DMS 273 (cell line): ENCODE measurements at regions not wholly inside any gene's neighbourhood (a gene's known extent, or its start where the extent isn't known, plus 50 kb on each side); places are given as distances from the start of the nearest gene placed in this dataset.

ENCODE experiments used
- DNase-seq: peaks from one replicate; lab custom pipeline; 2025; ENCODE audit not compliant: unreplicated experiment; lab: John Stamatoyannopoulos, UW

DNA sequence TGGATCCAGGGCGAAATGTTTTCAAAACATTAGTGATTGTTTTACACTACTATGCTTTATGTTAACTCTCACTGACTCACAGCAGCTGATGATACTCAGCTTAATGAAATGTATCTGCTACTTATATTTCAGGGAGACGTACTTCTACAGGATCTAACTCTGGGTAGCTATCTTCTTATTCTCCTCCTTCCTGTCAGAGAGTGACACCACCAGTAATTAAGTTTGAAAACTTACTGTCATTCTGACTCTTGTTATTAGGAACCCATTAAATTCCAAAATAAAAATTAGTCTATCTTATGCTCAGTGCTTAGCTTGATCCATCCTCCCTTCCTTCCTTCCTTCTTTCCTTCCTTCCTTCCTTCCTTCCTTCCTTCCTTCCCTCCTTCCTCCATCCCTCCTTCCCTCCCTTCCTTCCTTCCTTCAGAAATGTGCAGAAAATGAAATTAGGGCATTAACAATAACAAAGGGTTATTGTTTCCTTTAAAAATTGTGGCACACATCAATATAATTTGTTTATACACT is 441.1 kb downstream of the MEIS1 start:
- DNase-seq: no peak

DNA sequence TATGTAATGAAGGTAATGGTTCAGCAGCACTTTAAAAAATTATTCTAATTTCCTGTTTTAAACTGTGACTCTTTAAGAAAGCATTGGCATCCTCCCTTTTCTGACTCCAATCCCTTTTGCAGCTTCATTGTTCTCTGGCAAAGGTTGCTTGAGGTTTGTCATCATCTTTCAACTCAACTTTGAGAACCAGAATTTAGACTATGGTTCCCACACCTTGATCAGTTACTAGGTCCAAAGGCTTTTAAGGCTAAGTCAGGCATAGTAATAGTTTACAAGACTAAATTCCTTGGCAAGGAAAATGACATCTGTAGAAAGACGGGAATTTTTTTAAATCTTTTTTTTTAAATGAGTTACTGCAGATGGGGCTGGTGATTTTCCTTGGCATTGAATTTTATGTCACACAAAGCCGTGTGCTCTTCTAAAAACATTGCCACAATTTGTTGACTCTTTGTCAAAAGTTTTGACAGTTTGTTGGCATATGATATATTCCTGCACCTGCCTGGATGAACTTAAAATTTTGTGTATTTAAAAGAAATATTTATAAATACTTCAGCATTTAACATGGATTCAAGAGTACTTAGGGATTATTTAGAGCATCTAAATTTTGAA is 451.0 kb downstream of the MEIS1 start:
- DNase-seq: no peak

DNA sequence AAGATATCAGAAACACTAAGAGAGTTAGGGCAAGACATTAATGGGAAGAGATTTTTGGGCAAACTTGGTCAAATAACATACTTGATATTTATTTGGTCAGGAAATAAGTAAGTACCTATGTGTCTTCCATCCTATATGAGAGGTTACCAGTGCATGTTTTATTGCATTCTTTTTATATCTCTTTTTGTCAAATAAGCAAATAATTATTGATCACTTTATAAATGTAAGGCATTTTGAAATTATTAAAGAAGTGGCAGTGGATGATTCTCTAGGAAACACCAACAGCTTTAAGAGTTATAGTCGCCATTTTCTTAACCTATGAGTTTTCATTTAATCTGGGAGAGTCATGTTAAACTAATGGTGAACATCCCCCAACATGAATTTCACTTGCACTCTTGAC is 453.3 kb downstream of the MEIS1 start:
- no peak for DNase-seq

DNA sequence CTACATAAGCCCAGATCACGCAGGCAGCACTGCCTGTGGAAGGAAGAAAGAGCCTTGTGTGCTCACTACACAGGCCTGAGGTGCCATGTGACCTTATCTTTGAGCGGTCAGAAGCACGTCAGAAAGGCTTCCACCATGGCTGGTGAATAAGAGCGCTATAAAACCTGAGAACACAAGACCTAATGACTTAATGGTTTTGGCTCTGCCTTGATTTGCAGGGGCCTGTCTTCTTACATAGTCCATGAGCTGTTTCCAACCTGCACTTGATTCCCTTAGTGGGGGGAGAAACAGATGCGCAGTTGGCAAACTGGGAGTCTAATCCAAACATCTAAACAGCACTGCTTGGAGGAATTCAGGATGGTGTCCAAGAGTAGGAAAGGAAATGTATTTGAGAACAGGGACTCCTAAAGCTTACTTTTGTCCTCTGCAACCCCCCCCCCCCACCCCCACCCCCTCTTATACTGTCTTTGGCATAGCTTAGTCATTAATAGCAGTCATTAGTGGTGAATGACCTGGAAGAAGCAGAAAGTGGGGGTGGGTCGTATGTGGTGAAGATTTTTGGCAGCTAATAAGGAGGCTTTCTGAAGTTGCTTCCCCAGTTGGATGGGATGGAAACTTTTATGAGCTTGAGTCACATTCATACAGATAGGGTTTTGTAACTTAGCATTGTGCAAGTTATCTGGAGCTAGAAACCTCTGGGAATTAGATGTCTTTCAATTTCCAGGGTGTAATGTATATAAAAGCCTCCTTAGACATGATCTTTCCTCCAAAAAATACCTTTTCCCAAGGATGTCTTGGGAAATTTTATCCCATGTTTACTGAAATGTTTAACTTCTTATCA is 454.1 kb downstream of the MEIS1 start:
- peak; percentile 38 for DNase-seq

DNA sequence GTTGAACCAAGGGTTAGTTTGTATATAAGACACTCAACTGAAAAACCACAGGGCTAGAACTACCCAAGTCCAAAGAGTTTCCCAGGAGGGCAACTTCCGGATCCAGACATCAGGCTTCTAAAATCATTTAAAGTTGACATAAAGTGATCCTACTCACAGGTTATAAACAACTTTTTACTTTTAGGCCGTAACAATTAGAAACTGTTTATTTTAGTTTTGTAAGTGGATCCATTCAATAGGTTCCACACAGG is 454.6 kb downstream of the MEIS1 start:
- no peak for DNase-seq

DNA sequence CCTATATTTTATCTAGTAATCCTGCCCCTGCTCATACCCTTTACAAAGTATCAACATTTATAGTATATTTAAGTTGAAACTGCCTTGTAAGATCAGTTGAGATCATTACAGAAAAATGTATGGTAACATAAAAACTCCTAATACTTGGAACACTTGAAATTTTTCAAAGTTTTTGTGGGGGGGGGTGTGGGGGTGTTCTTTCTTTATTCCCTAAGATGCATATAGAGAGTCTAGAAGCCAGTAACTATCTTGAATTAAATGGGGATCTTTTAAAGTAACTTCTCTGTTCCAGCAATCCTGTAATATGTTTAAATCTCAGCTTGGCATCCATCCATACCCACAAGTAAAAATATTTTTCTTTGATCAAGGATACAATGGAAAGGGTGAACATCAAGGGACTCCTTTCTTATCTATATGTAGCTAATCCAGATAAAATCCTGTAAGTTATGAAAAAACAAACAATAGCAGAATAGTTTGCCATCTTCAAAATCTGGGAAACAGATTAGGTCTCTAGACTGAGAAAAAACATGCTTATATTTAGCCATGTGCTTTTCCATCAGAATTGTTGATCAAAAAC is 455.3 kb downstream of the MEIS1 start:
- no peak for DNase-seq

DNA sequence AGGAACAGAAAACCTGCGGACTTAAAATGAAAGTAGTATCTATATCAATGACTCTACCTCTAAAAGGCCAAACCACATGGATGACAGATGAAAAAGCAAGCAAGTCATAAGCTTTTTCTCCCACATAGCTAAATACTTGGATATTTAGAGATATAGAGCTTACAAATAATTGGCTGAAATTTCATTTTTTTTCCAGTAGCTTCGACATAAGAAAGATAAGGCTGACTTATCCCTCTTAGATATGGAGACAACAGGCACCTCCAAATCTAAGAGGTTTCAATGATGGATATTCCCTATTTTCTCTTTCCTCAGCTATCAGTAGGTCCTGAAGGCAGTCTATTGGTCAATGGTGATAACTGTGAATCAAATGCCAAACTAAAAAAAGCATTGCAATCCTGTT is 460.3 kb downstream of the MEIS1 start:
- DNase-seq: no peak

DNA sequence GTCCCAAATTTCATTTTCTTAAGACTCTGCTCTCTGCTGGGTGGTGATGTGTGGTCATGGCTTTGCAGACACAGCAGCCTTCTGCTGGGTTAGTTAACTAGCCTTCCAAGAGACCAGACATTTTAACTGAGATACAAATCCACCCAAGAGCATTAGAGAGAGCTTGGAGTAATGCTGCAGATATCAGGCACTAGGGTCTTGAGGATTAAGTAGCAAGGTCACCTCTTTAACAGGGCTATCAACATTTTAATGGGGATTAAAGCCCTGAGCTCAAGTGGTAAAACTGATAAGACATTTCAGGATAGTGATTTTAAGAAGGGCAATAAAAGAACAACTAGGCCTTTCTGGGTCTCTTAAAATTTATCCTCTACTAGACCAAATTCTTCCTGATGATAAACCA is 461.2 kb downstream of the MEIS1 start:
- no peak for DNase-seq

DNA sequence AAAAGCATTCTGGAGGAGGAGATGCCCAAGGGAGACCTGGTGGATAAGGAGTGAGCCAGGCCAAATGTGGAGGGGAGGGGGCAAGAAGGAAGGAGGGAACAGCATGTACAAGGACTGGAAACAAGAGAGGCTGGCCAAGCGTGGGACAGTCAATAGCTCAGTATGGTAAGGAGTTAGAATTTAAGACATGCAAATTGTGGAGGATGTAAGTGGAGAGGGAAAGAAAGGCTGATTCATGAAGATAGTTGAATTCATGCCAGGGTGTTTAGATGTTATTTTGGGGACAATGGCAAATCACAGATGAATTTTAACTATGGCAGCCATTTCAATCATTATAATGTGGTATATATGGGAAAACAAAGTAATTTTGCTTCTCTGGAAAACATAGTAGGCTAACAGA is 462.3 kb downstream of the MEIS1 start:
- DNase-seq: no peak

DNA sequence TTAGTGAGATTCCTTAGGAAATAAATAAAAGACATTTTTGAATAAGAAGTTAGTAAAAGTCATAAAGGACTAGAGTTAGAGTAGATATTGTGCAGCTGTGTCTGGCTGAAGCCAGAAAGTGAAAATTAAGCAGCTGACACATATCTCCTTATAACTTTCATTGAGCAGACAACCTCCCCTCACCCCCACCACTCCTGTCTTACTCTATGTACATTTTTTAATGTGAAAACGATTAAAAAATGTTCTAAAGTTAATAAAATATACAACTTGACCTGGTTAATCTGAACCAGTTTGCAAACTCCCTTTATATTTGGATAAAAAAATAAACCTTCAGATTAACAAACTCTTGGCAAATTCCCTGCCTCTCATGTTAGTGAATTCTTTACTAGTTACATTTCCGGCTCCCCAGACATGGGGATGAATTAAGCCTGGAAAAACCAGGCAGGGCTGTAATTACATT is 462.8 kb downstream of the MEIS1 start:
- DNase-seq: no peak

DNA sequence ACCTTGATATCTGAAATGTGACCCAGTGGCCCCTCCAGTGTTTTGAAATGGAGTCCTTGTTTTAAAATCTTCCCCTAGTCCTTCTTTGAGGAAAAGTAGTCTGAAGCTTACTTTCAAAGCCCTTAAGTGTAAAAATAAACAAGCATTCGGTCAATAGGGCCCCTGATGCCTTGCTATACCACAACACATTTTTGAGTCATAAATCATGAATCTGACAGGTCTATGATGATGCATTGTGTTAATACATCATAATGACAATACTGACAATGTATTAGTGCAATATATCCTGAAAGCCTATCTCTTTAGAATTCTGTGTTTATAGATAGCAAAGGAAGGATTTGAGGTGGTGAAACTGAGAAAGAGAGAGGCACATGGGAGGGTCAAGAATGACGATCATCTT is 464.2 kb downstream of the MEIS1 start:
- DNase-seq: no peak

DNA sequence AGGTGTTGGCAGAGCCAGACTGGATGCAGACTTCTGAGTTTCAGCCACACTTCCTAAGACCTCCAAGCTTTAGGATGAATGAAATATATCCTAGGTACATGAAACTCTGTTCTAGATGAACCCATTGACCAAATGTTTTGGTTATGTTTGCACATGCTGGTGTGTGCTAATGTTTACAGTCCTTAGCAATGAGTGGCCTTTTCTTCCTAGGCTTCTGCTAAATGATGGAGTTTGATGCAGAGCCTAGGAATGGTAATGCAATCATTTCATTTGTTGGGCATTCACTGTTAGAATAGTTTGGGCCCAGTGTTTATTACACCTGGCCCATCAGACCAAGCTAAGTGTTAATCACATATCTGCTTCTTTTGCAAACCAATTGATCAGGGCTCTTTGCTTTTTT is 464.7 kb downstream of the MEIS1 start:
- DNase-seq: no peak

DNA sequence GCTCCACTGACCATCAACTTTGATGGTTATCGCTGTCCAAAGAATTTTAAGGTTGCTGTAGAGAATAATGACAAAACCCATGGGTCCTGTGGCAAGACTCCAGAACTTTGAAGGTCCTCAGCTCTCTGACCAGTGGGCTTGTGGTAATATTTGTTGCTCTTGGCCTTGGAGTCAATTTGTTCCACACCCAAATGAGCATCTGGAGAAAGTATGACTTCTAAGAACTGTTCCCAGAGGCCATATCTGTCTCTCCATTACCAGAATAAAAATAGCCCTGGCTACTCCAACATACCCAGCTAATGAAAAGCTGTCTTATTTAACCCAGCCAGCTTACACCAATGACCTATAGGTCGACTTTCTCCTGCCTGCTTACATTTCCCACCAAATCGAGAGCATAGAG is 466.4 kb downstream of the MEIS1 start:
- no peak for DNase-seq

DNA sequence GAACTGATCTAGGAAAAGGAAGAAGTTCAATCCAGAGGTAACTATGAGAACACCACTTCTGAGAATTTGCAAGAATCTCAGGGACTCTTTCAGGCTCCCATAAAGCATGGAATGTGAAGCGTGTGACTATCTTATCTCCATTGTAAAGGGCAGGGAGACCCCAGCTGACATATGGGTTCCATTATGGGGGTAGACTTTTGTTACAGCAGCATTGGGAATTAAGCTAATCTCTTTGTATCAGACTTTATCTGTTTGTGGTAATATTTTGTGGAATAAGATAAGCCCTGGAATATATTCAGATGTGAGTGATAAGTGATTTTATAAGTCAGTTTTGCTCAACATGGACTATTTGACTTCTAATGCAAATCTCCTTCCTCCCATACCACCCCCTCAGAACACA is 468.3 kb downstream of the MEIS1 start:
- DNase-seq: no peak

DNA sequence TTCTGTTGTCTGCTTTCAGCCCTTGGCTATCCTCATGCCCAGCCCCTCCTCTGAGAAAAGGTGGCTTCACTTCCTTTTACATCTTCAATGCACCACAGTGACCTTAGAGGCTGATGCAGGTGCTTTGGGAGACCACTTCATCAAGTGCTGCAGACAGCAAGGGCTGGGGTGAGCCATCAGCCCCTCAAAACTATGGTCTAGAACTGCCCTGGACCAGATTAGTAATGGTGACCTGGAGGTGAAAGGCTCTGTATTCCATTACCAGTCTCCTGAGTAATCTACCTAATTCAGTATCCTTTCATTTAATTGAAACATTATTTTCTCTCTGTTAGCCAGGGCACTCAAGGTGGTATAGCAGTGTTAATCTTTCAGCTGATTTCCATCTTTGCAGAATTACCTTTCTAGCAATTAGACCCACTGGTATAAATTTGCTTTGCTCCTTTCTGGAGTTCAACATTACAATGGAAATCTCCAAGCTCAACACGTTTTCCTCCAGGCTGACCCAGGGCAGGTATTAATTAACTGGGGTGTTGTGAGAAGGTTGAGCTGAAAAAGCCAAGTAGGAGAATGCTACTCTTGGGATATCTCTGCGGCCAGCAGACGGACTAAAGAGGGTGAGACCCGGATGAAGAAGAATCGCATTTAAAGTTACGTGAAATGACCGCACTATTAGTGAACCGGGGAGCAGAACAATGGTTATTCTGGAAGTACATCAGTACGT is 469.0 kb downstream of the MEIS1 start:
- DNase-seq: no peak

DNA sequence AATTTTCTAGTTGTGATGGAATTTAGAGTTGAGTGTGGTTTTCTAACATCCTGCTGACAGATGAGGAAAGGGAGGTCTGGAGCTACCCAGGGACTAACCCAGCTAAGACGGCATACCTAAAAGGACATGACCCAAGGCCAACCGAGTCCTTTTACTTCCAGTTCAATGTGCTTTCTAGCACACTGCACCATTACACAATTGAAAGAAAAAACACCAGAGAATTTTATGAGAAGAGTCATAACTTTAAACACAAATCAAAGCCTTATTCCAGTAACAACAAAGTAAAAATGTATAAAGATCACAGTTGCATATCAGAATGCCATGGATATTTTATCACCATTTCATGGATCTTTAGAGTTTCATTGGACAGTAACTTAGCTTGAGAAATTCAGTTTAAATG is 480.3 kb downstream of the MEIS1 start:
- DNase-seq: no peak

DNA sequence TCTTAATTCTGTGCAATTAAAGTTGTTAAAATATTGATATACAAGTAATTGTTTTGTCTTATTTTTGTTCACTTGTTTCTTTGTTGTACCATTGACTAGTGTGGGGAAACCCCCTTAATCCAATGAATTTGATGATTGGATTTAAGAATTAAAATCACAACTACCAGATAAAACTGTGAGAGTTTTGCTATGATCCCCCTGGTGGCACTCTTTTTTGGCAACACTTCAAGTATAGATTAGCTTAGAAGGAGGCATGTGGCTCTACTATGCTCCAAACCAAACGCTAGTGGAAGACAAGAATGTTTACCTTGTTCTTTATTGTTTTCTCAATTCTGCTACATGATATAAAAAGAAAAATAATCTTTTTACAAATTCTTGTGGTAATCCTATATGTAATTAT is 477.8 kb upstream of the ETAA1 start:
- DNase-seq: no peak

DNA sequence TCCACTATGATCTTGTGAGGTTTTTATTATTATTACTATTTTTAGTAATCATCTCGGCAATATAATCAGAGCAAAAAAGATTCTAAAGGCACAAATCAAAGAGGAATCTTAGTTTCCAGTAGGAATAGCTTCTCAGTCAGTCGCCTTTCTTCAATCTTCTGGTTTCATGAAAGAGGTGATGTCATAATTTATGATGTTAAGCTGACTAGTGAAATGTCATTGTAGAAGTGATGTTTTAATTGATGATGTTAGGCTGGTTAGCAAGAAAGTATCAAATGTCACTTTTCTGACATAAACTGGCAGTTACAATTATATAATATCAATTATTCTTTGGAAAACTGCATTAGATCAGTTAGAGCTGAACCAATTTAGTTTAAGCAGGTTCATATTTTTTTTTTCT is 476.7 kb upstream of the ETAA1 start:
- no peak for DNase-seq

DNA sequence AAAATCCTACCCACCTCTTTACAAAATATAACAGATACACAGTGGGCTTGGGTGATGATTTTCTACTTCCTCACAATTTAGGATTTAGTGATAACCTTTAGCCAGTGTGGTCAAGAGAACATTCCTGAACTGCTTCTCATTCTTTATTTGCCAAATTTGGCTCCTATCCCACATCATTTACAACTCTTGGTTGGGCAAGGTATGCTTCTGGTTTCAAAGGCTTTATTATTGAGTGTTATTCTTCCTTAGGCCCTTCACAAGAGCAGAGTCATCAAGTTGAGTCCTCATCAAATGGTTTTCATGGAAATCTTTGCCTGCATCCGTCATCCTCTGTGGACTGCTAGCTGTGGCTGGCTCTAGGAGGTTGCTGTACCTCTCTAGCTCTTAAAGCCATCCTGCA is 472.0 kb upstream of the ETAA1 start:
- no peak for DNase-seq

DNA sequence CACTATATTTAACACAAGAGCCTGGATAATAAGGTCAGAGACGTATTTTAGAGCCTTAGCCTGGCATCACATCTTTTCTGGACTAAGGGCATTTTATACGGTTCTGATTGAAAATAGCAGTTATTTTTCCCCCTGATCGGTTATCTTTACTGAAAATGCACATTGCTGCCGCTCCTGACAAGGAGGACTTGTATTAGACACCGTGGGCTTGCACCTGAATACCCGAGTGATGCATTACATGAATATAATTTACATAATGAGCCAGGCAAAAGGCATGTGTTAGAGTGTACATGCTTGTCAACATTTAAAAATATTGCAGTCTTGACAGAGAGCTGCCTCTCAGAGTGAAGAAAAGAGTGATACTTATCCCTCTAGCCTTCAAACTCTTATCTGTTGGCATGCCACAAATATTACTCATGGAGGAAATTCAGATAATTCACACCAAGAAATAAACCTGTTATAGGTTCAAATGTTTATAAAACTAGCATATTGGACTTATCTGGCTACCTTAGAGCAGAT is 470.5 kb upstream of the ETAA1 start:
- DNase-seq: no peak

DNA sequence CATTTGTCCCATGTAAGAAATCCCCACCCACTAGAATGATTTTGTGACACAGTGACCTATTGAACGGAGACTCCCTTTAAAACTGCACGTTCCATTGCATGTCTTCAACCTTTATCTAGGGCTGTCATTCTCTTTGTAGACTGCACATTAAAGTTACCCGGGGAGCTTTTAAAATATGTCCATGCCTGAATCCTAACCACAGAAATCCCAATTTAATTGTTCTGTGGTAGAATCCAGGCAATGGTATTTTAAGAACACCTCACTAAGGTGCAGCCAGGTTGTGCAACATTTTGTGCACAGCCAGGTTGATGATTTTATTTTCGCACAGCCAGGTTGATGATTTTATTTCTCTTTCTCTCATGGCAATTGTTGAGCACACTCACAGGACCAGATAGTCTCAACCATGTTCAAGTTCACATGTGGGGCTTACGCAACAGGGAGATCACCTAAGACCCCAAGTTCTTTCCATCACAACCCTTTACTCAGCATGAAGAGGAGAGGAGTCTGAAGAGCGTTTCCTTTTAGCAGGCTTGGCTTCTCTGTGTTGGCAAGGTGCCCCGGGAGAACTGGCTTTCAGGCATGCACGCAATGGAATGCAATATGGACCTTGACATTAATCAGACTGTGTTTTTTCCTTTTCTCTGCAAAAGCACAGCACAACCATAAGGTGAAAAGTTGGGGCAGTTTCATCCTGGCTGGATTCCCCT is 467.3 kb upstream of the ETAA1 start:
- peak; percentile 56 for DNase-seq
